AG08396 (cell line): ENCODE measurements at regions not wholly inside any gene's neighbourhood (a gene's known extent, or its start where the extent isn't known, plus 50 kb on each side); places are given as distances from the start of the nearest gene placed in this dataset.

Experiments
- DNase-seq: peaks from one replicate; pipeline ENCODE4 v3.0.0; 2012; ENCODE audit warnings: low spot score, mixed read lengths

GRCh38 chr5:69033690-69034089, 60.1 kb upstream of the SLC30A5 start:
- no peak for DNase-seq

GRCh38 chr5:69034898-69035297, 58.9 kb upstream of the SLC30A5 start:
- no peak for DNase-seq

GRCh38 chr5:69035665-69036064, 58.1 kb upstream of the SLC30A5 start:
- no peak for DNase-seq

- no peak for DNase-seq
Observed at GRCh38 chr5:69038539-69038938, 55.3 kb upstream of the SLC30A5 start.

- no peak for DNase-seq
Observed at GRCh38 chr5:69039829-69040228, 54.0 kb upstream of the SLC30A5 start.

- DNase-seq: no peak
Observed at GRCh38 chr5:69042500-69042899, 51.3 kb upstream of the SLC30A5 start.

GRCh38 chr5:69042915-69043654, 50.7 kb upstream of the SLC30A5 start:
- DNase-seq: peak; percentile 74

- no peak for DNase-seq
Observed at GRCh38 chr5:69043655-69043996, 50.2 kb upstream of the SLC30A5 start.
